GM19025 (cell line): ENCODE measurements at regions not wholly inside any gene's neighbourhood (a gene's known extent, or its start where the extent isn't known, plus 50 kb on each side); places are given as distances from the start of the nearest gene placed in this dataset.
"Not testable (repeated sequence)": the region's sequence is repeated elsewhere in the genome, so short reads cannot be mapped to it uniquely, and the experiment has no call there.

Source experiments
- ATAC-seq: cut with Tn5 transposase; IDR thresholded peaks from one replicate; pipeline ENCODE4 v1.9.1; 2021; ENCODE audit warnings: mild to moderate bottlenecking, low read depth, moderate library complexity; ENCODE audit not compliant: unreplicated experiment

- no peak for ATAC-seq
Observed at GRCh38 chr16:85286951-85287814, 174.9 kb upstream of the CIBAR2 start.

GRCh38 chr16:85287815-85288109, 175.5 kb upstream of the CIBAR2 start:
- not testable (repeated sequence) for ATAC-seq

- no peak for ATAC-seq
Observed at GRCh38 chr16:85288341-85288868, 176.1 kb upstream of the CIBAR2 start.

GRCh38 chr16:85288869-85289660, 176.8 kb upstream of the CIBAR2 start:
- no peak for ATAC-seq

- no peak for ATAC-seq
Observed at GRCh38 chr16:85289760-85290625, 177.7 kb upstream of the CIBAR2 start.

- no peak for ATAC-seq
Observed at GRCh38 chr16:85290626-85291301, 178.5 kb upstream of the CIBAR2 start.

- ATAC-seq, result no peak
Observed at GRCh38 chr16:85291302-85292148, 179.3 kb upstream of the CIBAR2 start.

- no peak for ATAC-seq
Observed at GRCh38 chr16:85293458-85293857, 181.2 kb upstream of the CIBAR2 start.

- ATAC-seq, result no peak
Observed at GRCh38 chr16:85293904-85294642, 181.8 kb upstream of the CIBAR2 start.

- no peak for ATAC-seq
Observed at GRCh38 chr16:85294810-85295508, 182.7 kb upstream of the CIBAR2 start.

GRCh38 chr16:85296859-85297660, 184.8 kb upstream of the CIBAR2 start:
- ATAC-seq, result no peak

GRCh38 chr16:85297881-85298280, 185.6 kb upstream of the CIBAR2 start:
- ATAC-seq, result no peak

- no peak for ATAC-seq
Observed at GRCh38 chr16:85300406-85300968, 188.2 kb upstream of the CIBAR2 start.

GRCh38 chr16:85301231-85301630, 189.0 kb upstream of the CIBAR2 start:
- ATAC-seq, result no peak

- ATAC-seq, result no peak
Observed at GRCh38 chr16:85302018-85302847, 190.0 kb upstream of the CIBAR2 start.

- ATAC-seq, result no peak
Observed at GRCh38 chr16:85302848-85303353, 190.6 kb upstream of the CIBAR2 start.
